ENCODE measurements at regions not wholly inside any gene's neighbourhood (a gene's known extent, or its start where the extent isn't known, plus 50 kb on each side); places are given as distances from the start of the nearest gene placed in this dataset.
A peak's percentile ranks its signal among the peaks of the same experiment; 100 is the strongest.
"Not testable (repeated sequence)": the region's sequence is repeated elsewhere in the genome, so short reads cannot be mapped to it uniquely, and the experiment has no call there.

- no peak for DNase-seq
These were observed 176.5 kb upstream of the MMS22L start for GRCh38 chr6:97459535-97459934.

- DNase-seq = no peak
These were observed 177.0 kb upstream of the MMS22L start for GRCh38 chr6:97459986-97460385.

GRCh38 chr6:97460394-97461080 is 177.5 kb upstream of the MMS22L start:
- no peak for DNase-seq

- DNase-seq = no peak
These were observed 178.2 kb upstream of the MMS22L start for GRCh38 chr6:97461218-97461617.

- DNase-seq = no peak
These were observed 179.0 kb upstream of the MMS22L start for GRCh38 chr6:97462031-97462430.

GRCh38 chr6:97462938-97463598 is 180.1 kb upstream of the MMS22L start:
- no peak for DNase-seq

- no peak for DNase-seq
These were observed 183.0 kb upstream of the MMS22L start for GRCh38 chr6:97465877-97466561.

GRCh38 chr6:97468981-97469380 is 186.0 kb upstream of the MMS22L start:
- no peak for DNase-seq

GRCh38 chr6:97469451-97469850 is 186.4 kb upstream of the MMS22L start:
- DNase-seq = no peak

GRCh38 chr6:97470322-97470721 is 187.3 kb upstream of the MMS22L start:
- no peak for DNase-seq

GRCh38 chr6:97473979-97474378 is 191.0 kb upstream of the MMS22L start:
- no peak for DNase-seq

- DNase-seq = peak; percentile 23
These were observed 214.8 kb upstream of the MMS22L start for GRCh38 chr6:97497713-97498331.

- DNase-seq = no peak
These were observed 218.8 kb upstream of the MMS22L start for GRCh38 chr6:97501853-97502252.

GRCh38 chr6:97508646-97509045 is 225.6 kb upstream of the MMS22L start:
- DNase-seq = no peak

GRCh38 chr6:97513260-97513659 is 230.2 kb upstream of the MMS22L start:
- DNase-seq = not testable (repeated sequence)

- DNase-seq = no peak
These were observed 241.8 kb upstream of the MMS22L start for GRCh38 chr6:97524811-97525210.

GRCh38 chr6:97535800-97536199 is 252.8 kb upstream of the MMS22L start:
- DNase-seq = no peak

- DNase-seq = no peak
These were observed 265.3 kb upstream of the MMS22L start for GRCh38 chr6:97548354-97548753.

GRCh38 chr6:97557355-97557754 is 274.3 kb upstream of the MMS22L start:
- no peak for DNase-seq

GRCh38 chr6:97563529-97563928 is 280.5 kb upstream of the MMS22L start:
- no peak for DNase-seq

GRCh38 chr6:97572943-97573342 is 289.9 kb upstream of the MMS22L start:
- no peak for DNase-seq

- no peak for DNase-seq
These were observed 303.3 kb upstream of the MMS22L start for GRCh38 chr6:97586344-97586743.

- DNase-seq = no peak
These were observed 308.9 kb upstream of the MMS22L start for GRCh38 chr6:97591955-97592354.

GRCh38 chr6:97594844-97595243 is 311.8 kb upstream of the MMS22L start:
- no peak for DNase-seq
